Body of pancreas (tissue), 4 donors: ENCODE measurements at regions not wholly inside any gene's neighbourhood (a gene's known extent, or its start where the extent isn't known, plus 50 kb on each side); places are given as distances from the start of the nearest gene placed in this dataset.

Experiments used
- ATAC-seq: fragments of 150-250 bp; one replicate; pipeline ENCODE4 v1.9.1; 2016
- DNase-seq, 4 donors: peaks; one replicate each; pipeline ENCODE4 v3.0.0-alpha.2; 2019
- H3K27ac ChIP-seq, 4 donors: fragments of 200-600 bp; sonication (generic); 1 replicate in 3 of 4; 2 replicates in 1 of 4; pipeline versions ENCODE4 v1.5.1 to v1.6.1; 2016 to 2019; ENCODE audit warnings: mild to moderate bottlenecking in 1 of 4, mixed read lengths in 1 of 4, moderate library complexity in 1 of 4
- H3K27me3 ChIP-seq, 2 donors: fragments of 200-600 bp; sonication (generic); one replicate each; pipeline ENCODE4 v1.6.0; 2016; ENCODE audit warnings: mild to moderate bottlenecking in 1 of 2
- H3K36me3 ChIP-seq, 2 donors: fragments of 200-600 bp; sonication (generic); replicated peaks in 1 of 2; 2 replicates each; pipeline ENCODE4 v1.5.1; 2016; ENCODE audit warnings: low read depth in 2 of 2; ENCODE audit not compliant: insufficient read depth in 1 of 2
- H3K4me1 ChIP-seq: fragments of 200-600 bp; sonication (generic); one replicate; pipeline ENCODE4 v1.6.0; 2016
- H3K4me3 ChIP-seq, 2 donors: fragments of 200-600 bp; sonication (generic); 1 replicate in 1 of 2; 2 replicates in 1 of 2; pipeline ENCODE4 v1.5.1; 2016 to 2019
- H3K9me3 ChIP-seq, 3 donors: fragments of 200-600 bp; sonication (generic); 1 replicate in 2 of 3; 2 replicates in 1 of 3; pipeline ENCODE4 v1.5.1; 2016
- CTCF ChIP-seq, 7 experiments: fragments of 450-650 bp in 4 of 7; fragments of 200-600 bp in 3 of 7; sonication (generic) in 3 of 7; IDR thresholded peaks; one replicate each; pipeline ENCODE4 v1.5.1; 2016 to 2019; ENCODE audit warnings: antibody characterized with exemption in 7 of 7
- POLR2A ChIP-seq, 3 donors: fragments of 450-650 bp; IDR thresholded peaks; one replicate each; pipeline ENCODE4 v1.6.1; 2016; ENCODE audit warnings: antibody characterized with exemption in 3 of 3, mild to moderate bottlenecking in 2 of 3
- WGBS, 2 donors: methylation state at CpG; one replicate each; pipeline ENCODE4 v1.1.5; 2017; 5-methylcytosine and 5-hydroxymethylcytosine counted together
- intact Hi-C: fragments of 100-400 bp; cut with DNase I; formaldehyde crosslinking; loops from one replicate; pipeline ENCODE4 v1.15.1; 2023

GRCh38 chr1:19577036-19577435 is 67.1 kb upstream of the NBL1 start:
- TF ChIP-seq CTCF (IDR thresholded peaks at IDR 0.05) (no peak), POLR2A (IDR thresholded peaks at IDR 0.05) (no peak)
- Histone ChIP-seq H3K4me1 (no peaks in the 10 kb centered on the region), H3K4me3 (no peak overlapping the region), H3K27ac (no peak overlapping the region), H3K36me3 (no peaks in the 10 kb centered on the region), H3K27me3 (no peaks in the 10 kb centered on the region), H3K9me3 (no peaks in the 10 kb centered on the region)
- intact Hi-C loops = no loop called here
- 48 to 65% methylated on average over 5 of the region's 5 CpGs for WGBS, 2 donors
- ATAC-seq (no peak), DNase-seq (no peak)

GRCh38 chr1:19569786-19570185 is 74.3 kb upstream of the NBL1 start:
- Histone ChIP-seq H3K4me1 (no peaks in the 10 kb centered on the region), H3K9me3 (no peaks in the 10 kb centered on the region), H3K27ac (no peak overlapping the region), H3K4me3 (no peak overlapping the region), H3K36me3 (no peaks in the 10 kb centered on the region), H3K27me3 (no peaks in the 10 kb centered on the region)
- no peak for DNase-seq
- no peak for ATAC-seq
- WGBS, 2 donors = 89 to 98% methylated on average over 3 of the region's 3 CpGs
- intact Hi-C loops = no loop called here
- no peak for TF ChIP-seq POLR2A (IDR thresholded peaks at IDR 0.05)
- TF ChIP-seq CTCF (IDR thresholded peaks at IDR 0.05) = no peak

- no peak for TF ChIP-seq CTCF (IDR thresholded peaks at IDR 0.05)
- TF ChIP-seq POLR2A (IDR thresholded peaks at IDR 0.05) = no peak
- Histone ChIP-seq H3K9me3 (no peaks in the 10 kb centered on the region), H3K27me3 (no peaks in the 10 kb centered on the region), H3K4me3 (no peak overlapping the region), H3K27ac (no peak overlapping the region), H3K4me1 (no peaks in the 10 kb centered on the region), H3K36me3 (no peaks in the 10 kb centered on the region)
- DNase-seq (no peak), ATAC-seq (no peak)
- 93 to 94% methylated on average over 4 of the region's 4 CpGs for WGBS, 2 donors
- intact Hi-C loops = no loop called here
Observed at GRCh38 chr1:19567041-19567440, 77.1 kb upstream of the NBL1 start.

GRCh38 chr1:19564366-19564765 is 79.0 kb upstream of the CAPZB start:
- intact Hi-C loops = no loop called here
- Histone ChIP-seq H3K4me1 (no peaks in the 10 kb centered on the region), H3K27ac (no peak overlapping the region), H3K4me3 (no peak overlapping the region), H3K36me3 (no peaks in the 10 kb centered on the region), H3K27me3 (no peaks in the 10 kb centered on the region), H3K9me3 (no peaks in the 10 kb centered on the region)
- DNase-seq (no peak), ATAC-seq (no peak)
- TF ChIP-seq POLR2A (IDR thresholded peaks at IDR 0.05) (no peak), CTCF (IDR thresholded peaks at IDR 0.05) (no peak)
- WGBS, 2 donors = 62 to 80% methylated on average over 5 of the region's 5 CpGs

- no peaks in the 10 kb centered on the region for H3K9me3 ChIP-seq
- intact Hi-C loops = no loop called here
- no peak for TF ChIP-seq POLR2A (IDR thresholded peaks at IDR 0.05)
- TF ChIP-seq CTCF (IDR thresholded peaks at IDR 0.05) = no peak
- 64 to 70% methylated on average over 15 of the region's 15 CpGs for WGBS, 2 donors
- no peak overlapping the region for H3K4me3 ChIP-seq
- peak; percentile 18 for ATAC-seq
- peak; percentile 12 to 34 (median 16) for DNase-seq
- peak overlapping the region in 1 of 4 donors; percentile 26 for H3K27ac ChIP-seq
- no peaks in the 10 kb centered on the region for H3K4me1 ChIP-seq
- no peaks in the 10 kb centered on the region for H3K27me3 ChIP-seq
- H3K36me3 ChIP-seq = no peaks in the 10 kb centered on the region
Observed at GRCh38 chr1:19563324-19564097, 78.2 kb upstream of the CAPZB start.
